ENCODE measurements at regions not wholly inside any gene's neighbourhood (a gene's known extent, or its start where the extent isn't known, plus 50 kb on each side); places are given as distances from the start of the nearest gene placed in this dataset.
"Not testable (repeated sequence)": the region's sequence is repeated elsewhere in the genome, so short reads cannot be mapped to it uniquely, and the experiment has no call there.

GRCh38 chr2:186934420-186934819, 85.5 kb upstream of the ZSWIM2 start:
- H3K27ac Mint-ChIP-seq = no peak overlapping the region
- H3K4me1 Mint-ChIP-seq = no peaks in the 10 kb centered on the region
- ATAC-seq (no peak), DNase-seq (ENCODE audit: low spot score in 2 of 2) (no peak)
- H3K4me3 Mint-ChIP-seq = no peak overlapping the region
- H3K9me3 Mint-ChIP-seq = peaks cover 3% of the 10 kb centered on the region
- H3K36me3 Mint-ChIP-seq = no peaks in the 10 kb centered on the region

- Mint-ChIP-seq H3K36me3 (no peaks in the 10 kb centered on the region), H3K4me1 (no peaks in the 10 kb centered on the region), H3K27ac (no peak overlapping the region), H3K9me3 (peaks cover 3% of the 10 kb centered on the region), H3K4me3 (no peak overlapping the region)
- ATAC-seq (no peak), DNase-seq (ENCODE audit: low spot score in 2 of 2) (no peak)
These were observed 78.9 kb upstream of the ZSWIM2 start for GRCh38 chr2:186927867-186928191.

- DNase-seq (ENCODE audit: low spot score in 2 of 2) (no peak), ATAC-seq (no peak)
- H3K4me1 Mint-ChIP-seq = no peaks in the 10 kb centered on the region
- no peak overlapping the region for H3K27ac Mint-ChIP-seq
- peaks cover 3% of the 10 kb centered on the region for H3K9me3 Mint-ChIP-seq
- H3K4me3 Mint-ChIP-seq = no peak overlapping the region
- no peaks in the 10 kb centered on the region for H3K36me3 Mint-ChIP-seq
These were observed 78.4 kb upstream of the ZSWIM2 start for GRCh38 chr2:186927185-186927866.

GRCh38 chr2:186925514-186925913, 76.5 kb upstream of the ZSWIM2 start:
- Mint-ChIP-seq H3K4me3 (no peak overlapping the region), H3K9me3 (no peaks in the 10 kb centered on the region), H3K4me1 (no peaks in the 10 kb centered on the region), H3K36me3 (no peaks in the 10 kb centered on the region), H3K27ac (no peak overlapping the region)
- DNase-seq (ENCODE audit: low spot score in 2 of 2) = no peak
- no peak for ATAC-seq

GRCh38 chr2:186922316-186922715, 73.3 kb upstream of the ZSWIM2 start:
- not testable (repeated sequence) for DNase-seq (ENCODE audit: low spot score in 2 of 2); H3K4me1 Mint-ChIP-seq; H3K27ac Mint-ChIP-seq; H3K9me3 Mint-ChIP-seq; H3K36me3 Mint-ChIP-seq; H3K4me3 Mint-ChIP-seq; ATAC-seq

- ATAC-seq = no peak
- H3K4me1 Mint-ChIP-seq = no peaks in the 10 kb centered on the region
- H3K27ac Mint-ChIP-seq = no peak overlapping the region
These were observed 70.3 kb upstream of the ZSWIM2 start for GRCh38 chr2:186919296-186919695.

GRCh38 chr2:186918495-186918894, 69.5 kb upstream of the ZSWIM2 start:
- Mint-ChIP-seq H3K9me3 (peaks cover 4% of the 10 kb centered on the region), H3K27ac (no peak overlapping the region), H3K4me1 (no peaks in the 10 kb centered on the region), H3K4me3 (no peak overlapping the region), H3K36me3 (no peaks in the 10 kb centered on the region)
- DNase-seq (ENCODE audit: low spot score in 2 of 2) (no peak), ATAC-seq (no peak)

More at GRCh38 chr2:186919296-186919695, 70.3 kb upstream of the ZSWIM2 start:
- no peak for DNase-seq (ENCODE audit: low spot score in 2 of 2)
- Mint-ChIP-seq H3K36me3 (no peaks in the 10 kb centered on the region), H3K4me3 (no peak overlapping the region), H3K9me3 (peaks cover 4% of the 10 kb centered on the region)

- no peak overlapping the region for H3K27ac Mint-ChIP-seq
- H3K36me3 Mint-ChIP-seq = no peaks in the 10 kb centered on the region
- DNase-seq (ENCODE audit: low spot score in 2 of 2) (no peak), ATAC-seq (no peak)
- peaks cover 4% of the 10 kb centered on the region for H3K9me3 Mint-ChIP-seq
- H3K4me1 Mint-ChIP-seq = no peaks in the 10 kb centered on the region
- H3K4me3 Mint-ChIP-seq = no peak overlapping the region
These were observed 68.9 kb upstream of the ZSWIM2 start for GRCh38 chr2:186917866-186918265.

GRCh38 chr2:186913870-186914269, 64.9 kb upstream of the ZSWIM2 start:
- H3K27ac Mint-ChIP-seq = no peak overlapping the region
- no peak for DNase-seq (ENCODE audit: low spot score in 2 of 2)
- H3K4me1 Mint-ChIP-seq = no peaks in the 10 kb centered on the region
- no peak overlapping the region for H3K4me3 Mint-ChIP-seq
- peaks cover 5% of the 10 kb centered on the region for H3K9me3 Mint-ChIP-seq
- ATAC-seq = no peak
- H3K36me3 Mint-ChIP-seq = no peaks in the 10 kb centered on the region

GRCh38 chr2:186912979-186913378, 64.0 kb upstream of the ZSWIM2 start:
- ATAC-seq (no peak), DNase-seq (ENCODE audit: low spot score in 2 of 2) (no peak)
- no peak overlapping the region for H3K27ac Mint-ChIP-seq
- H3K4me3 Mint-ChIP-seq = no peak overlapping the region
- no peaks in the 10 kb centered on the region for H3K36me3 Mint-ChIP-seq
- H3K4me1 Mint-ChIP-seq = no peaks in the 10 kb centered on the region
- H3K9me3 Mint-ChIP-seq = peaks cover 5% of the 10 kb centered on the region

- no peaks in the 10 kb centered on the region for H3K36me3 Mint-ChIP-seq
- DNase-seq (ENCODE audit: low spot score in 2 of 2) (no peak), ATAC-seq (no peak)
- no peaks in the 10 kb centered on the region for H3K4me1 Mint-ChIP-seq
- H3K4me3 Mint-ChIP-seq = no peak overlapping the region
- peaks cover 5% of the 10 kb centered on the region for H3K9me3 Mint-ChIP-seq
- no peak overlapping the region for H3K27ac Mint-ChIP-seq
These were observed 62.6 kb upstream of the ZSWIM2 start for GRCh38 chr2:186911551-186912085.

- no peak for ATAC-seq
- no peak for DNase-seq (ENCODE audit: low spot score in 2 of 2)
- Mint-ChIP-seq H3K9me3 (peaks cover 5% of the 10 kb centered on the region), H3K4me1 (no peaks in the 10 kb centered on the region), H3K36me3 (no peaks in the 10 kb centered on the region), H3K27ac (no peak overlapping the region), H3K4me3 (no peak overlapping the region)
These were observed 62.0 kb upstream of the ZSWIM2 start for GRCh38 chr2:186910996-186911395.

- DNase-seq (ENCODE audit: low spot score in 2 of 2) (no peak), ATAC-seq (no peak)
- Mint-ChIP-seq H3K4me3 (no peak overlapping the region), H3K4me1 (no peaks in the 10 kb centered on the region), H3K36me3 (no peaks in the 10 kb centered on the region), H3K27ac (no peak overlapping the region), H3K9me3 (peaks cover 5% of the 10 kb centered on the region)
These were observed 60.1 kb upstream of the ZSWIM2 start for GRCh38 chr2:186909095-186909494.

- Mint-ChIP-seq H3K9me3 (peaks cover 5% of the 10 kb centered on the region), H3K4me1 (no peaks in the 10 kb centered on the region), H3K4me3 (no peak overlapping the region), H3K36me3 (no peaks in the 10 kb centered on the region), H3K27ac (no peak overlapping the region)
- no peak for ATAC-seq
- DNase-seq (ENCODE audit: low spot score in 2 of 2) = no peak
These were observed 58.9 kb upstream of the ZSWIM2 start for GRCh38 chr2:186907897-186908296.

- Mint-ChIP-seq H3K9me3 (peaks cover 8% of the 10 kb centered on the region), H3K4me3 (no peak overlapping the region), H3K4me1 (no peaks in the 10 kb centered on the region), H3K36me3 (no peaks in the 10 kb centered on the region), H3K27ac (no peak overlapping the region)
- ATAC-seq (no peak), DNase-seq (ENCODE audit: low spot score in 2 of 2) (no peak)
These were observed 54.2 kb upstream of the ZSWIM2 start for GRCh38 chr2:186903216-186903615.
